ENCODE measurements at regions not wholly inside any gene's neighbourhood (a gene's known extent, or its start where the extent isn't known, plus 50 kb on each side); places are given as distances from the start of the nearest gene placed in this dataset.
"Not testable (repeated sequence)": the region's sequence is repeated elsewhere in the genome, so short reads cannot be mapped to it uniquely, and the experiment has no call there.

DNA sequence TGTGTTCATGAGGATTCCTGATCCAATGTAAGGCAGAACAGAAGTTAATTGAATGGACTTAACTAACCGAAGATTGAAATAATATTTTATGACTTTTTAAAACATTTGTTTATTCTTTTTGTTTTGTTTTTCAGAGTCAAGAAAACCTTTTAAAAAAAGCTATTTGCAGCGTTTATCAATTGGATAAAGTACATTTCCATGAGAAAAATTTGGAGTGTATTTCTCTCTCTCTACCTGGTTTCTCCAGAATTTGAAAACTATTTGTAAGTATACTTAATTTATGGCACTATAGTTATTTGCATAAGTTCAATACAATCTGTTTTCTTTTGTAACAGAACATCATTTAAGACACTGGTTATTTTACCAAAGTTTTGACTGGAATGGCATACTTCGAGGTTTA lies 208.0 kb upstream of the UBL3 start:
- no peak for DNase-seq

DNA sequence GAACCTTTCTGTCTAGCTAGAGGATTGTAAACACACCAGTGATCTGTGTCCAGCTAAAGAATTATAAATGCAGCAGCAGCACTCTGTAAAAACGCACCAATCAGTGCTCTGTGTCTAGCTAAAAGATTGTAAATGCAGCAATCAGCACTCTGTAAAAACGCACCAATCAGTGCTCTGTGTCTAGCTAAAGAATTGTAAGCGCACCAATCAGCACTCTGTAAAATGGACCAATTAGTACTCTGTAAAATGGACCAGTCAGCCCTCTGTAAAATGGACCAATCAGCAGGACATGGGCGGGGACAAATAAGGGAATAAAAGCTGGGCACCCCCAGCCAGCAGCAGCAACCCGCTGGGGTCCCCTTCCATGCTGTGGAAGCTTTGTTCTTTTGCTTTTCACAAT lies 204.1 kb upstream of the UBL3 start:
- DNase-seq = not testable (repeated sequence)

DNA sequence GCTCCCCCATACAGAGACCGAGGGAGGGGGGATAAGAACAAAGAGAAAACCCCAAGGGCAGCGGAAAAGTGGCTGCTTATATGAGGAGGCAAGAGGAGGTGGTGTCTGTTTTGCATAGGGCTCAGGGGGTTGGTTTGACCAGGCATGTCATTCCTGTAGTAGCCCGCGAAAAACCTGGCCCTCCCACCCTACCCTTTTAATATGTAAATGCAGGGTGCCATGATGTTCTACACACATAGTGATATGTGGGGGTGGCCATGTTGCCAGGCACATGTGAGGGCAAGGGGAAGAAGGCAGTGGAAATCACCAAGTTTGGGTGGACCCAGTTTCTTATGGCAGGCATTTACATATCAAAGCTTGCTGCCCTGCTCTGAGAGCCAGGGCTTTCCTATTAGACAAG lies 203.5 kb upstream of the UBL3 start:
- DNase-seq = no peak

- DNase-seq = peak in 1 of 2 donors; percentile 17
These were observed 201.7 kb upstream of the UBL3 start for GRCh38 chr13:30052120-30052519.

- no peak for DNase-seq
These were observed 201.2 kb upstream of the UBL3 start for GRCh38 chr13:30051531-30052060.

DNA sequence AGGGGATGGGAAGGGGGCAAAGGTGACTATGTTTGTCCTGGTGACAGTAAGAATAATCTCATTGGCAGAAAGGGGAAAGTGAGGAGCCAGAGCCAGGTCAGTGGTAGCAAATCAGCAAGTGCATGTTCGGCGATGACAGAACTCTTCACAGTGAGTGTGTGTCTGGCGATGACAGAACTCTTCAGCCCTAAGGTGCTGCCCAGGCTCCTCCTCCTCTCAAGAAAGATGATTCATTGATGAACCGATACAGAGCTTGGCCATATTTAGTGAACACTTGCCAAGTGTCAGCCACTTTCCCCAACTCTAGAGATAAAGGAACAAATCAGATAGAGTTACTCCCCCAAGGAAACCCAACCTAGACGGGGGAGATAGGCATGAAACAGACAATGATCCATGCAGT lies 199.3 kb upstream of the UBL3 start:
- no peak for DNase-seq

DNA sequence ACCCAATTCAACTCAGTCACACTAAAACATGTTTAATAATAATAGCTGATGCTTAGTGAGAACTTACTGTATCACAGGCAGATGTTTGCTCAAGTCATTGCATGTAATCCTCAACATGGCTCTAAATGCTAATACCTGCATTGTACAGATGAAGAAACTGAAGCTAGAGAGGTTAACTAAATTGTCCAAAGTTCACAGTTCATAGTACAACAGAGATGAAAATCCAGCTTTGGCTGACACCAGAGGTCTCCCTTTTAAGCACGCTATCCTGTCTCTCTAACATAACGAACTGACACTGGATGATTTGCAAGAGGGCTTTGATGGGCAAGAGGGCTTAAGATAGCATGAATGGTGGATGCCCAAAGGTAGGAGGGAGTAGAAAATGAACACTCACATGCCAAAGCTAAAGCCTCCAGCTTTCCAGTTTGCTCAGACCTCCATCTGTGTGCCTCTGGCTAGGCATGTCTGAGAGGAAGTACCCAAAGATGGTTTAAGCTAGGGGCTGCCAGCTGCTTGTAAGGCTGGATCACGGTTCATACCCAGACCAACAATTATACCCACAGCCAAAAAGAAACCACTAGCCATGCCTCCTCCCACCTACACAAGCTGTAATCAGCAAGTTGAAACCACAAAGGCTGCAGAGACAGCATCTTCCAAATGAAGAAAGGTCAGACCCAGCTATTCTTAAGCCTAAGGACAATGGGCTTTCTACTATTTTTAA lies 196.9 kb upstream of the UBL3 start:
- DNase-seq = no peak

DNA sequence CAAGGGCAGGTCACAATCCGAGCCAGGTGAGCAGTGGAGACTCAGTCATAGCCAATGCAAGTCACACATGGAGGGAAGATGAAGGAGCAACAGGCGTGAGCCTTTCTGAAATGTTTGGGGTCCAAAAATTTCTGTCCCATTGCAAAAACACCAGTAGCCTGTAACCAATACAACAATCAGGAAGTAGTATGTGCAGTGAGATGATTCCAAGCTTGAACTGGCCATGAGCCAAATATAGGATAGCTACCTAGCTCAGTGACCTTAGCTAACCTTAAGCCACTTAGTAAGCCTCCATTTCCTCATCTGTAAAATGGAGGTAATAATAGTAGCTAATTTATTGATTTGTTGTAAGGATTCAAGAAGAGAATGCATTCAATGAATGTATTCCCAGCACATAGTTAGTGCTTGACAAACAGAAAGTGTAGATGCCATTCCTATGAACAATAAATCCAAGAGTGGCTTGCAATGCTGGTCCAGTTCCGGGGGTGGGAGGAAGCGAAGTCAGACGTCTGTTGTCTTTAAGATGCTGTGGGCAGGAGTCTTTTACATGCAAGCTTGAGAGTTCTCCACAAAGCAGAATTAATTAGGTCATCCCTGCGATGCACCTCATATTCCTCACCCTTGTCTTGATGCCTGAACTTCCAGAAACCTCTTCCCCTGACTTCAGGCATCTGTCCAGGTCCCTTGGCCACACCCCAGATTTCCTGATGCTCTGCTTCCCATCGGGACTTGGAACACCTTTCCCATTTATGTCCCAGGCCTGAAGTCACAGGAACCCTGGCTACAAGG lies 195.7 kb upstream of the UBL3 start:
- DNase-seq = no peak

- no peak for DNase-seq
These were observed 194.5 kb upstream of the UBL3 start for GRCh38 chr13:30044932-30045331.

DNA sequence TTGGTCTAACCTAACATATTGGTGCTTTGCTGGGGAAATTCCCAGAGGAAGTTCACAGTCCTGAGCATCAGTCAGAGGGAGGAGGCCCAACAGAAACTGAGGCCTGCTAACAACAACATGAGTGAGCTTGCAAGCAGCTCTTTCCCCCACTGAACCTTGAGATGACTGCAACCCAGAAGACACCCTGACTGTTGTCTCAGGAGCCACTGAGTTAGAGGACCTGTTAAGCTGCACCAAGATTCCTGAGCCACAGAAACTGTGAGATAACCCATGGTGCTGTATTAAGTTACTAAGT lies 193.2 kb upstream of the UBL3 start:
- no peak for DNase-seq

DNA sequence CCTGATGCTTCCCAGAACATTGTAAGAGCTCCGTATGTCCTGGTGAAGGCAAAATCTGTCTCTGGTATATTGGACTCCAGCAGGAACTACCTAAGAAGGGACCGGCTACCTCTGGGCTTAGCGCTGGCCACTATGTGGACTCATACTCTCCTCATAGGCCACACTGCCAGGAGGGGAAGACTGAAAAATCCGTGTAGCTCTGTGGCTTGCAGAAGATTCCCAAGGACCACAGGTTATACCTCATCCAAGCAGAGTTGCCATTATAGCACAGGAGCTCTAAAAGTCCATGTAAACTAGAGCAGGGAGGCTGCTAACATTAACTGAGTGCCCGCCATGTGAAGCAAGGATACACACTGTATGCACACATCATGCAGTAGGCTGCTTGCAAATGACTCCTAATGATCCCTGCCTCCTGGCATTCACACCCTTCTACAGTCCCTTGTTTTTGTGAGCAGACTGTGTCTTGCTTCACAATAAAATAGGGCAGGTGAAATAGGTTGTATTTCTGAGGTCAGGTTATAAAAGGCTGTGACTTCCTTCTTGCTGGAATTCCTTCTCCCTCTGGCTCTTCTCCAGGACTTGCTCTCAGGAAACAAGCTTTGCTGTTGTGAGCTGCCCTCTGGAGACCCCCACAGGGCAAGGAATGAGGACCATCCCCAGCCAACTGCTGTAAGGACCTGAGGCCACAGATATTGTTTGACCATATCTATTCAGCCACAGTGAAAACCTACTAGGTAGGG lies 192.6 kb upstream of the UBL3 start:
- no peak for DNase-seq

GRCh38 chr13:30042272-30042671 lies 191.9 kb upstream of the UBL3 start:
- no peak for DNase-seq

- DNase-seq = no peak
These were observed 189.1 kb upstream of the UBL3 start for GRCh38 chr13:30039511-30039911.

DNA sequence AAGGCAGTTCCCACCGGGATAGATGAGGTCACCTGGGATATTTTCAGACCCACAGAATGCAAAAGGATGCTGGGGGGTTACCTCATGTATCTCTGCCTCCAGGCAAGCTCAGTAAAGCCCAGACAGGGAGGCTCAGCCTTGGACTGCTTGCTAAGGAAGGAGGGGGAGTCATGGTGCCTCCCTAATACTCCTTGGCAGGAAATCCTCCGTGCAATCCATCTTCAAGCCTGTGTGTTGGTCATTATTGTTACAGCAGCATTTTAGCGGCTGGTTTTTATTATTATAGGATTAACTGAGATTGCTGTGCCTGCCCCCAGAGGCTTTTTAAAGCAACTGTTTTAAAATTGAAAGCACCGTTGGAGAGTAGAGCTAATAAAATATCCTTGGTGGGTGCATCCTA lies 188.5 kb upstream of the UBL3 start:
- no peak for DNase-seq

DNA sequence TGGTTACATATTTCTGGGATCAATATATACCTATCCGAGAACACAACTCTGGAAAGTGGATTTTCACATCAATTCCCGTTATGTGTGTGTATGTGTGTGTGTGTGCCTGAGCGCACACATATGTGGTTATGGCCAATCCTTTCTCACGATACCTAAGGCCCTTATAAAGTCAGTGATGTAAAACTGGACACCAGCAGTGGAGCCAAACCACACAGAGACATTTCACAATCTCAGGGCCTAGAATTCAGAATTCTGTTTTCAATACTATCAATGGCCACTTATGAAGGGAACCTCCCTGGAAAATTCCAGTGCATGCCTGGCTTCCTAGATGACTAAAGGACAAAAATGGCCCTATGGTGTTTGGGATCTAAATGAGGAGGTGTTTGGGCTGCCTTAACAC lies 187.3 kb upstream of the UBL3 start:
- DNase-seq = no peak

GRCh38 chr13:30037306-30037705 lies 186.9 kb upstream of the UBL3 start:
- DNase-seq = no peak

- no peak for DNase-seq
These were observed 184.0 kb upstream of the UBL3 start for GRCh38 chr13:30034458-30034795.

DNA sequence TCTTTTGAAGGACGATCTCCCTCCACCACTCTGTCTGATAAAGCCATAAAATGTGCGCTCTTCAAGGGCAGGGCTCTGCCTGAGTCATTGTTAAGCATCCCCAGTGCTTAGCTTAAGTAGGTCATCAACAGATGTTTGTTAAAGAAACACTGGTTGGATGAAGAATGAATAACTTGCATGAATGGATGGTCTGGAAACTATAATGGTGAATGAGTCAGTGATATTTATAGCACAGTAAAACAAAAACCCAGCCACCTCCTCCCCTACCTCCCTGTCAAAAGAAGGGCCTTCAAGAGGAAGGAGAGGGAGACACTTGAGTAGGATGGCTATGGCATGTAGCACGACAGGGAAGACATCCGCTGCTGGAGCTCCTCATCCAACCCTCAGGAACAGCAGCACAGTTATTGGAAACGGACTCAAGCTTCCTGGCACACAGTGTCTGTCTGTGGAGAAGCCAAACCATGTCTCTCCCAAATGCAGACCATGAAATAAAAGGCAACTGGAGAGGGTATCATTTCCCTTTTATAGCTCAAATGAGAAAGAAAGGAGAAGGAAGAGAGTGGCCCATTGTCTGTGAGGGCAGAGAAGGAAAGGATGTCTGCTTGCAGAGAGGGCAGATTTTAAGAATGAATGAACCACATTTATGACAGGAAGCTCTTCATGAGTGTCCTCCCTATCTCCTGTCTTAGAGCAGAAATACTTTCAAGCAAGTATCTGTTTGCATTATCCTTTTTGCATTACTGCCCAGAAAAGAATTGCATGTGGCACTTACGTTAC lies 183.5 kb upstream of the UBL3 start:
- no peak for DNase-seq

DNA sequence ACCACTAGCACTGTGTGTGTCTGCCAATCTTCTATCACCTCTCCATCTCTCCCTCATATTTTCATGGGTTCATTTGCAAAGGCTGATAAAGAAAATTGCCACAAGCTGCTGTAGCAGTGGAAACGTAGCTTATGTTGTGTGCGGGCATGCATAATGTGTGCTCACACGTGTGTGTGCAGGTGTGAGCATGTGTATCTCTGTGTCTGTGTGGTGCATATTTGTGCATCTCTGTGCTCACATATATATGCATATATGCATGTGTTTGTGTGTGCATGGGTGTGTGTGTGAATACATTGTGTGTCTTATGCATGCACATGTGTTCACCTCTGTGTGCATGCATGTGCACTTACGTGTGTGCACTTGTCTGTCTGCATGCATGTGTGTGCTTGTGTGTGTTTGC lies 181.8 kb upstream of the UBL3 start:
- DNase-seq = no peak

- no peak for DNase-seq
These were observed 181.1 kb upstream of the UBL3 start for GRCh38 chr13:30031488-30031887.

GRCh38 chr13:30030141-30030750 lies 179.8 kb upstream of the UBL3 start:
- DNase-seq = no peak

DNA sequence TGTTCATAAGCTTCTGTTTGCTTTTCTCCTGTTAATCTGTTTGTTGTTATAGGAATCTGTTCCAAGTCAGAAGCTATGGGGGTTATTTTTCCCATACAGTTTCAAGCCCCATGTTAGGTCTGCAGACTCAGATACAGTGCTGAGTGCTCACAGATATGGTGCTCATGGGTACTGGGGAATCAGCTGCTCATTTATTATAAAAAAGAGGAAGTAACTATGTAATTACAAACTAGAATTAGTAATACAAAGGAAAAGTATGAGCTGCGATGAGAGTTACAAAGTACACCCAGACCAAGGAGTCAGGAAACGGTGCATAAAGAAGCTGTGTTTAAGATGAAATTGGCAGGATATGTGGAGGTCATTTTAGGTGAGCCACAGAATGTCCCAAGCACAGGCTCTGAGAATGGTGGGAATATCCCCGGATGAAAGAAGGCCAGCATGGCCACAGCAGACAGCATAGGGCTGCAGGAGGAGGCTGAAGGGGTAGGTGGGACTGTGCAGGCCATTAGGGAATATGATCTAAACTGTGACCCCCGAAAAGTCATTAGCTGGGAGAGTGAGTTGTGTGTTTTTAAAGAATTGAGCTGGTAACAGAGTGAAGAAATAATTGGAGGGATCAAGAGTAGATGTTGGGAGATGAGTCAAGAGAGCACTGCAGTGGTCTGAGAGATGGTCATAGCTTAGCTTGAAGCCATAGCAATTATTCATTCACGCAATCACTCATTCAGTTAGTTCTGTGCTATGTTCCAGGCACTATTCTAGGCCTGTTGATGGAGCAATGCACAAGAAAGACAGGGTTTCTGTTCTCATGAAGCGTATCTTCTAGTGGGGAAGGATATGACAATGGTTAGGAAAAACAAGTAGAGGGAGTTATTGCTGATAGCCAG lies 177.4 kb upstream of the UBL3 start:
- no peak for DNase-seq

Measured in bone marrow (tissue), 2 donors.